ENCODE measurements at regions not wholly inside any gene's neighbourhood (a gene's known extent, or its start where the extent isn't known, plus 50 kb on each side); places are given as distances from the start of the nearest gene placed in this dataset.
A peak's percentile ranks its signal among the peaks of the same experiment; 100 is the strongest.

GRCh38 chr11:31932879-31933278 lies 121.8 kb upstream of the PAX6 start:
- H3K9me3 ChIP-seq (ENCODE audit: low read length), result no peaks in the 10 kb centered on the region
- peak overlapping the region; percentile 44 for H3K4me3 ChIP-seq (ENCODE audit: low read length)
- no peaks in the 10 kb centered on the region for H3K79me2 ChIP-seq (replicated peaks; ENCODE audit: insufficient read depth, low read length)
- H4K20me1 ChIP-seq (ENCODE audit: insufficient read depth), result no peaks in the 10 kb centered on the region
- H3K9ac ChIP-seq (ENCODE audit: low read length), result peak overlapping the region; percentile 31
- H3K9me2 ChIP-seq (ENCODE audit: insufficient read depth, low read length), result no peaks in the 10 kb centered on the region
- TF ChIP-seq TAF1 (IDR thresholded peaks at IDR 0.05; ENCODE audit: low read depth), result no peak
- TF ChIP-seq REST (IDR thresholded peaks at IDR 0.05; ENCODE audit: borderline replicate concordance), result peak; percentile 35
- TF ChIP-seq POLR2AphosphoS5 (IDR thresholded peaks at IDR 0.05), result peak; percentile 69
- TF ChIP-seq EP300 (conservative IDR thresholded peaks at IDR 0.05; ENCODE audit: poor library complexity, severe bottlenecking), result peak; percentile 81
- H3F3A ChIP-seq (ENCODE audit: insufficient read depth, low read length, poor library complexity, severe bottlenecking), result no peaks in the 10 kb centered on the region
- peak overlapping the region; percentile 16 for H2AFZ ChIP-seq (ENCODE audit: low read depth, low read length)
- peak overlapping the region; percentile 74 for H3K27ac ChIP-seq (ENCODE audit: low read length)
- H3K4me2 ChIP-seq (ENCODE audit: low read length), result peak overlapping the region; percentile 13
- H3K27me3 ChIP-seq (ENCODE audit: insufficient read depth, low read depth, low read length), result no peaks in the 10 kb centered on the region
- no peaks in the 10 kb centered on the region for H3K36me3 ChIP-seq (ENCODE audit: insufficient read depth, low read length)

GRCh38 chr11:31927982-31928381 lies 116.9 kb upstream of the PAX6 start:
- no peaks in the 10 kb centered on the region for H4K20me1 ChIP-seq (ENCODE audit: insufficient read depth)
- no peak overlapping the region for H3K4me2 ChIP-seq (ENCODE audit: low read length)
- H2AFZ ChIP-seq (ENCODE audit: low read depth, low read length), result no peak overlapping the region
- no peaks in the 10 kb centered on the region for H3K9me2 ChIP-seq (ENCODE audit: insufficient read depth, low read length)
- no peak for TF ChIP-seq RAD21 (conservative IDR thresholded peaks at IDR 0.05)
- TF ChIP-seq POLR2AphosphoS5 (IDR thresholded peaks at IDR 0.05), result no peak
- TF ChIP-seq EZH2 (IDR thresholded peaks at IDR 0.05; ENCODE audit: borderline replicate concordance, insufficient read depth, low read length, poor library complexity, severe bottlenecking), result no peak
- no peak for TF ChIP-seq REST (IDR thresholded peaks at IDR 0.05; ENCODE audit: borderline replicate concordance)
- no peak for TF ChIP-seq SMC3 (conservative IDR thresholded peaks at IDR 0.05; ENCODE audit: poor library complexity)
- TF ChIP-seq, protein P1, sequence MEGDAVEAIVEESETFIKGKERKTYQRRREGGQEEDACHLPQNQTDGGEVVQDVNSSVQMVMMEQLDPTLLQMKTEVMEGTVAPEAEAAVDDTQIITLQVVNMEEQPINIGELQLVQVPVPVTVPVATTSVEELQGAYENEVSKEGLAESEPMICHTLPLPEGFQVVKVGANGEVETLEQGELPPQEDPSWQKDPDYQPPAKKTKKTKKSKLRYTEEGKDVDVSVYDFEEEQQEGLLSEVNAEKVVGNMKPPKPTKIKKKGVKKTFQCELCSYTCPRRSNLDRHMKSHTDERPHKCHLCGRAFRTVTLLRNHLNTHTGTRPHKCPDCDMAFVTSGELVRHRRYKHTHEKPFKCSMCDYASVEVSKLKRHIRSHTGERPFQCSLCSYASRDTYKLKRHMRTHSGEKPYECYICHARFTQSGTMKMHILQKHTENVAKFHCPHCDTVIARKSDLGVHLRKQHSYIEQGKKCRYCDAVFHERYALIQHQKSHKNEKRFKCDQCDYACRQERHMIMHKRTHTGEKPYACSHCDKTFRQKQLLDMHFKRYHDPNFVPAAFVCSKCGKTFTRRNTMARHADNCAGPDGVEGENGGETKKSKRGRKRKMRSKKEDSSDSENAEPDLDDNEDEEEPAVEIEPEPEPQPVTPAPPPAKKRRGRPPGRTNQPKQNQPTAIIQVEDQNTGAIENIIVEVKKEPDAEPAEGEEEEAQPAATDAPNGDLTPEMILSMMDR (IDR thresholded peaks at IDR 0.05; ENCODE audit: poor library complexity, severe bottlenecking), result no peak
- TF ChIP-seq MXI1 (conservative IDR thresholded peaks at IDR 0.05; ENCODE audit: poor library complexity, severe bottlenecking), result no peak
- TF ChIP-seq EP300 (conservative IDR thresholded peaks at IDR 0.05; ENCODE audit: poor library complexity, severe bottlenecking), result no peak
- TF ChIP-seq TAF1 (IDR thresholded peaks at IDR 0.05; ENCODE audit: low read depth), result no peak
- no peaks in the 10 kb centered on the region for H3K36me3 ChIP-seq (ENCODE audit: insufficient read depth, low read length)
- H3K79me2 ChIP-seq (replicated peaks; ENCODE audit: insufficient read depth, low read length), result no peaks in the 10 kb centered on the region
- no peak overlapping the region for H3K27ac ChIP-seq (ENCODE audit: low read length)
- H3K27me3 ChIP-seq (ENCODE audit: insufficient read depth, low read depth, low read length), result no peaks in the 10 kb centered on the region
- no peak overlapping the region for H3K9ac ChIP-seq (ENCODE audit: low read length)
- H3K4me3 ChIP-seq (ENCODE audit: low read length), result no peak overlapping the region
- no peaks in the 10 kb centered on the region for H3F3A ChIP-seq (ENCODE audit: insufficient read depth, low read length, poor library complexity, severe bottlenecking)
- H3K9me3 ChIP-seq (ENCODE audit: low read length), result no peaks in the 10 kb centered on the region

Data from neural cell (in vitro differentiated cells).